Neural cell (in vitro differentiated cells): ENCODE measurements at regions not wholly inside any gene's neighbourhood (a gene's known extent, or its start where the extent isn't known, plus 50 kb on each side); places are given as distances from the start of the nearest gene placed in this dataset.
"Not testable (repeated sequence)": the region's sequence is repeated elsewhere in the genome, so short reads cannot be mapped to it uniquely, and the experiment has no call there.

Experiments used
- H2AFZ ChIP-seq: fragments of 200-600, 300-800 bp; sonication (generic), shearing (Covaris generic); 2 replicates; pipeline ENCODE4 v1.6.0; 2014; ENCODE audit warnings: low read depth, mild to moderate bottlenecking, antibody characterized with exemption, low read length, moderate library complexity
- H3F3A ChIP-seq: fragments of 200-600 bp; shearing (Covaris generic); 2 replicates; pipeline ENCODE4 v1.6.1; 2016; ENCODE audit warnings: mild to moderate bottlenecking, moderate library complexity, mixed read lengths, antibody characterized with exemption, low read length; ENCODE audit not compliant: insufficient read depth, poor library complexity, severe bottlenecking
- H3K27ac ChIP-seq: fragments of 200-600, 300-800 bp; sonication (generic), shearing (Covaris generic); 2 replicates; pipeline ENCODE4 v1.5.1; 2014; ENCODE audit warnings: mild to moderate bottlenecking, low read length, moderate library complexity
- H3K27me3 ChIP-seq: fragments of 300-800, 200-600 bp; sonication (generic), shearing (Covaris generic); 2 replicates; pipeline ENCODE4 v1.6.0; 2014; ENCODE audit warnings: mild to moderate bottlenecking, low read depth, low read length, moderate library complexity; ENCODE audit not compliant: insufficient read depth
- H3K36me3 ChIP-seq: fragments of 300-800, 200-600 bp; sonication (generic), shearing (Covaris generic); 2 replicates; pipeline ENCODE4 v1.5.1; 2014; ENCODE audit warnings: mild to moderate bottlenecking, antibody characterized with exemption, low read length, moderate library complexity; ENCODE audit not compliant: insufficient read depth
- H3K4me2 ChIP-seq: fragments of 300-800, 200-600 bp; sonication (generic), shearing (Covaris generic); 2 replicates; pipeline ENCODE4 v1.6.0; 2014; ENCODE audit warnings: mild to moderate bottlenecking, low read length
- H3K4me3 ChIP-seq: fragments of 300-800, 200-600 bp; sonication (generic), shearing (Covaris generic); 2 replicates; pipeline ENCODE4 v1.5.1; 2014; ENCODE audit warnings: mild to moderate bottlenecking, low read length, moderate library complexity
- H3K79me2 ChIP-seq: fragments of 200-600 bp; shearing (Covaris generic); replicated peaks from 2 replicates; pipeline ENCODE4 v1.6.0; 2014; ENCODE audit warnings: mild to moderate bottlenecking, low read length, moderate library complexity; ENCODE audit not compliant: insufficient read depth
- H3K9ac ChIP-seq: fragments of 300-800, 200-600 bp; sonication (generic), shearing (Covaris generic); 2 replicates; pipeline ENCODE4 v1.6.1; 2016; ENCODE audit warnings: mild to moderate bottlenecking, low read length, mixed read lengths
- H3K9me2 ChIP-seq: fragments of 200-600 bp; shearing (Covaris generic); 2 replicates; pipeline ENCODE4 v1.6.1; 2016; ENCODE audit warnings: mild to moderate bottlenecking, low read length, mixed read lengths; ENCODE audit not compliant: insufficient read depth
- H3K9me3 ChIP-seq: fragments of 200-600, 300-800 bp; sonication (generic), shearing (Covaris generic); 2 replicates; pipeline ENCODE4 v1.6.1; 2016; ENCODE audit warnings: mild to moderate bottlenecking, mixed run types, low read length, moderate library complexity, mixed read lengths
- H4K20me1 ChIP-seq: fragments of 200-600 bp; shearing (Covaris generic); 2 replicates; pipeline ENCODE4 v1.6.1; 2016; ENCODE audit warnings: mild to moderate bottlenecking, mixed run types; ENCODE audit not compliant: insufficient read depth
- CTCF ChIP-seq: fragments of 450-650 bp; IDR thresholded peaks from 2 replicates; pipeline ENCODE4 v1.5.1; 2014; ENCODE audit warnings: antibody characterized with exemption, mild to moderate bottlenecking, moderate library complexity; ENCODE audit not compliant: poor library complexity, severe bottlenecking
- EP300 ChIP-seq: fragments of 450-650 bp; conservative IDR thresholded peaks from 2 replicates; pipeline ENCODE4 v1.6.1; 2014; ENCODE audit warnings: antibody characterized with exemption, mild to moderate bottlenecking, moderate library complexity; ENCODE audit not compliant: poor library complexity, severe bottlenecking
- EZH2 ChIP-seq: fragments of 200-600, 300-800 bp; shearing (Covaris generic), sonication (generic); IDR thresholded peaks from 2 replicates; pipeline ENCODE4 v1.6.1; 2014; ENCODE audit warnings: antibody characterized with exemption, low read length, borderline replicate concordance, mild to moderate bottlenecking; ENCODE audit not compliant: insufficient read depth, poor library complexity, severe bottlenecking
- MXI1 ChIP-seq: fragments of 450-650 bp; conservative IDR thresholded peaks from 2 replicates; pipeline ENCODE4 v1.6.1; 2014; ENCODE audit warnings: antibody characterized with exemption, mild to moderate bottlenecking; ENCODE audit not compliant: poor library complexity, severe bottlenecking
- POLR2AphosphoS5 ChIP-seq: IDR thresholded peaks from 2 replicates; pipeline ENCODE4 v1.6.1; 2012
- RAD21 ChIP-seq: fragments of 450-650 bp; conservative IDR thresholded peaks from 2 replicates; pipeline ENCODE4 v1.6.1; 2014; ENCODE audit warnings: antibody characterized with exemption, mild to moderate bottlenecking, moderate library complexity
- REST ChIP-seq: IDR thresholded peaks from 2 replicates; pipeline ENCODE4 v1.6.1; 2012; ENCODE audit warnings: borderline replicate concordance
- SMC3 ChIP-seq: fragments of 450-650 bp; conservative IDR thresholded peaks from 2 replicates; pipeline ENCODE4 v1.6.1; 2014; ENCODE audit warnings: antibody characterized with exemption, mild to moderate bottlenecking, moderate library complexity; ENCODE audit not compliant: poor library complexity
- TAF1 ChIP-seq: IDR thresholded peaks from 2 replicates; pipeline ENCODE4 v1.6.1; 2012; ENCODE audit warnings: low read depth

- no peak for TF ChIP-seq REST
- TF ChIP-seq POLR2AphosphoS5 = no peak
- TF ChIP-seq MXI1 = no peak
- TF ChIP-seq TAF1 = no peak
- no peak for TF ChIP-seq EZH2
- TF ChIP-seq CTCF = no peak
- no peak for TF ChIP-seq SMC3
- no peak for TF ChIP-seq EP300
- no peak for TF ChIP-seq RAD21
- Histone ChIP-seq H3F3A (no peaks in the 10 kb centered on the region), H3K27me3 (peaks cover 14% of the 10 kb centered on the region)
Measured at GRCh38 chr17:21505819-21506815, 130.0 kb downstream of the KCNJ12 start.

GRCh38 chr17:21507806-21508205 lies 131.6 kb downstream of the KCNJ12 start:
- not testable (repeated sequence) for H3K36me3 ChIP-seq, H3K9me3 ChIP-seq, H3K4me3 ChIP-seq, H3F3A ChIP-seq, H3K79me2 ChIP-seq, H3K4me2 ChIP-seq, H4K20me1 ChIP-seq, H2AFZ ChIP-seq, H3K9me2 ChIP-seq, H3K27ac ChIP-seq, H3K9ac ChIP-seq
- H3K27me3 ChIP-seq = peaks cover 18% of the 10 kb centered on the region

More at GRCh38 chr17:21505819-21506815, 130.0 kb downstream of the KCNJ12 start:
- Histone ChIP-seq H2AFZ (no peak overlapping the region), H3K9ac (no peak overlapping the region), H3K4me2 (no peak overlapping the region), H3K9me3 (no peaks in the 10 kb centered on the region), H3K4me3 (no peak overlapping the region), H4K20me1 (no peaks in the 10 kb centered on the region), H3K9me2 (no peaks in the 10 kb centered on the region), H3K36me3 (no peaks in the 10 kb centered on the region), H3K27ac (no peak overlapping the region), H3K79me2 (no peaks in the 10 kb centered on the region)
